NOMO-1 treated with DMSO at 0.1 percent for 48 hours (cell line): ENCODE measurements at regions not wholly inside any gene's neighbourhood (a gene's known extent, or its start where the extent isn't known, plus 50 kb on each side); places are given as distances from the start of the nearest gene placed in this dataset.

Source experiments
- DNase-seq: peaks from one replicate; lab custom pipeline; 2025; ENCODE audit not compliant: unreplicated experiment; lab: John Stamatoyannopoulos, UW

DNA sequence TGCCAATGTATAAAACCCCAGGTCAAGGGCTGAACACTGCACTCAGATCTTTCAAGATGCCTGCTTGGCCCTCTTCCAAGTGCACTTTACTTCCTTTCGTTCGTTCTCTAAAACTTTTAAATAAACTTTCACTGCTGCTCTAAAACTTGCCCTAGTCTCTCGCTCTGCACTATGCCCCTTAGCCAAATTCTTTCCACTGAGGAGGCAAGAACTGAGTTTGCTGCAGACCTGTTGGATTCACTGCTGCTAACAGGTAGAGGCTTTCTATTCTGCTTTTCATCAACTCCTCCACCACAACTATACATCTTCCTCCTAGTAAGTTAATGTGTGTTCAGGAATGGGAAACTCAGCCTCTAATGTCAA lies 467.9 kb downstream of the MBD2 start:
- DNase-seq, result no peak

DNA sequence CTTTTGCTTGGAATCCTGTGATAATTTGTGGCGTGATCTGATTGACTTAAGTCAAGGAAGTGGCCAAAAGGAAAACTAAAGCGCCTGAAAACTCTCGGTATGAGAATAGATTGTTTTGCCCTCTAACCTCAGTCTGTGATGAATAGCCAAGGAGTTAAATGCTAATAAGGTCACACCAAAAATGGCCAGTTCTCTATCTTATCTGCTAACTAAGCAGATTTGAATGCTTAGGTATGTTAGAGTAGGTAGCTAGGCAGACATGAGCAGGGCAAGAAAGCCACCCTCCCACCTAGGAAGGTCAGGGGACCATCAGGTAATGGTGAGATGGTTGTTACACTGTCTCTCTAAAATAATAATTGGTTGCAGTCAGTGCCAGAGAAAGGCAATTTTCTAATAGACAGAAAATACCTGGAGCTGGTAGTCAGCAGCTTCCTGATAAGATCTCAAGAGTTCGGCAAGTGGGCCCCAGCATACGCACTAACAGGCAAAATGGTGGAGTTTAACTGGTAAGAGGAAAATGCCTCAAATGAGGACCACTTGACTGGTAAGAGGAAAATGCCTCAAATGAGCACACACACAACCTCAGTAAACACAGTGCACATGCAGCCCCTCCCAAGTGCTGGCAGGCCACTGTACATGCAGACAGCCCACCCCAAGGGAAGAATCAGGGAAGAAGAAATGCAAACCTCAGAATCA lies 468.4 kb downstream of the MBD2 start:
- no peak for DNase-seq

DNA sequence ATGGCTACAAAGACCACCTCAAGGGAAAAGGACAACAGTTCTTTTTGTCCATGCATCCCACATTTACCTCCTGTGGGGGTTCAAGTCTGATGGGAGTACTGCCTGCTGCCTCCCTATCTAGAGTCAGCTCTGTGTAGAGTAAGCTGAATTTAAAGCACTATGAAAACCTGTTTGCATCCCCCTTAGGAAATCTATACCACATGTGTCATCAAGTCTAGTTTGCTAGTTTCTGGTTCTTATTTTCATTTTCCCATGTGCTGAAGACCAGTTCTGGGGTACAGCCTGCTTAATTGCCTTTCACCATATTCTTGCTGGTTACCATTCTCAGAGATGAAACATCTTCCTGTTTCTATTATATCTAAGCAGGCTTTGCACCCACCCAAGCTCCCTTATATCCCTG lies 470.3 kb downstream of the MBD2 start:
- no peak for DNase-seq

DNA sequence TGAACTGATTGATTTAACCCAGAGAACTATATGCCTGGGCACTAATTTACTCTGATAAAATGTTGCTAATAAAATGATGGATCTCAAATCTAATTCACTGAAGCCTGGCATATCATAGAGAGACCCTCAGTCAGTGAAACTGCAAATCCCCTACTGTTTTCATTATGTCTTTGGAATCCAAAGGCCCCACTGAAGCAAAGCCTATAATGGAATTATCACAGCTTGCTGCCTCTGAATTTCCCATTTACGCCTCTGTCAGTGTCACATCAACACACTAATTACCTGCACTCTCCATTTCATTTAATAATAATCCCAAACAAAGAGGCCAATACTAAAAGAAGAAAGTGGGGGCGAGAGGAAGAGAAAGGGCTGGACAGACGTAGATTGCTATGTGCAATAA lies 470.9 kb downstream of the MBD2 start:
- no peak for DNase-seq

DNA sequence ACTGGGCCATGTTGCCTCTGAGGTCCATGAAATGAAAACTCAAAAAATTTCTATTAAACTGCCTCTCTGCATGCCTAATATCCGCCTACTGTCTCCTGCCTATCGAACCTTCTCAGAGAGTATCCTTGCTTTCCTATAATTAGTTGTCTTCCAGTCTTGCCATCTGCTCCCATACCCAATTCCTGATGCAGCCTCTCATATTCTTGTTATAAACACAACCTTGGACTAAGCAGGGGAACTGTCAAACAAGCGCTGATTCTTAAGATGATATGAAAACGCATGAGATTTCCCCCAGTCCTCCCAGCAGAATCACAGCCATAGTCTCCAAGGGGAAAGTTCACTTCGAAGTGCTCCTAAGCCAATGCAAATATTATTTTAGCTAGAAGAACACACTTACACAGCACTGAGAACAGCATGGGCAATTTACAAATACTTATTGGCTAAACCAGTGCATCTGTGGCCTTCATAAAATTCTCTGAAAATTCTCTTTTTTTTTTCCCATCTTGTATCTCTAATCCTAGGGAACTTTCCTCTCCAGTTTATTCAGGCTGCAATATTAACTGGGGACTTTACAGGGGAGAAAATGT lies 471.6 kb downstream of the MBD2 start:
- no peak for DNase-seq

DNA sequence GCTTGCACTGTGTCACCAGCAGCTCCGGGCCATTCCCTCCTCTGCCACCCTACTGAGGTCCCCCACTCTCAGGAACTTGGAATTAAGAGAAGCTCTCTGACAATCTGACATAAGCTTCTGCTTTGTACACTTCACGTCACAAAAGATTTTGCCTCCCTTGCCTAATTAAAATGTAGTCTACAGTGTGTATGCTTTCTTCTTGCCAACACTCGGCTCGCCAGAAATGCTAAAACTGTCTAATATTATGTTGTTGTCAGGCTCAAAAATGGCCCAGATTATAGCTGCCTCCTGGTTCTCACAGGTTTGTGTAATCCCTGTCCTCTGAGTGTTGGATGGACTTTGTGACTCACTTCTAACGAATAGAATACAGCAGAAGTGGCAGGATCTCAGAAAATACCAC lies 474.7 kb downstream of the MBD2 start:
- no peak for DNase-seq

DNA sequence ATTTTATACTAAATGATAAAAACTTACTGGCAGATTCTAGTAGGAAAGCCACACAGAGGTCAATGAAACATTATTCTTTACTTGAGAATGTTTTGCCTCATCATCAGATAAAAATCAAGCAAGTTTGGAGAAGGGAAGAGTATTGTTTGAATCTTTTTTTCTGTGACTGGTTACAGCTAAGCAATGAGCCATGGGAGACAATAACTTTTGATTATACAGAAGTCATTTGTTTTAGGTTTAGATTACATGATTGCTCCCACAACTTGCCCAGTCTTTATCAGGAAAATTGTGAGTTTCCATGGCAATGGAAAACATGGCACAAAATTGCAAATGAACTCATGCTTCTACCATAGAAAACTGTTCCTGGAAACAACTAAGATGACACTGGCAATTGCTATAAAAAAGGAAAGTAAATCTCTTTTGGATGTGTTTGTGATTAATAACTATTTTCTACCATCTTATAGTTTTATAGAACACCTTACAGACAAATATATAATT lies 476.8 kb downstream of the MBD2 start:
- no peak for DNase-seq

DNA sequence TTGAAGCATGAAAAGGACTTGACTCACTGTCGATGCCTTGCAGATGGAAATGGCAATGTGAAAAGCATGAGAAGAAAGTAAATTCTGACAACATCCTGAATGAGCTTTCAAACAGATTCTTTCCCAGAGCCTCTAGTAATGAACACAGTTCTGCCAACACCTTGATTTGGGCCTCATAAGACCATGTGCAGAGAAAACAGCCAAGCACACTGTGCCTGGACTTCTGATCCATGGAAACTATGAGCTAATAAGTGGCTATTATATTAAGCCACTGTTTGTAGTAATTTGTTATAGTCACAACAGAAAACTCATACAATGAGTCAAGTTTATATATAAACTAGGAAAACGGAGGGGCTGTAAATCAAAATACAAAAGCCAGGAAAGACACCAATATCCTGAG lies 477.3 kb downstream of the MBD2 start:
- DNase-seq, result no peak

DNA sequence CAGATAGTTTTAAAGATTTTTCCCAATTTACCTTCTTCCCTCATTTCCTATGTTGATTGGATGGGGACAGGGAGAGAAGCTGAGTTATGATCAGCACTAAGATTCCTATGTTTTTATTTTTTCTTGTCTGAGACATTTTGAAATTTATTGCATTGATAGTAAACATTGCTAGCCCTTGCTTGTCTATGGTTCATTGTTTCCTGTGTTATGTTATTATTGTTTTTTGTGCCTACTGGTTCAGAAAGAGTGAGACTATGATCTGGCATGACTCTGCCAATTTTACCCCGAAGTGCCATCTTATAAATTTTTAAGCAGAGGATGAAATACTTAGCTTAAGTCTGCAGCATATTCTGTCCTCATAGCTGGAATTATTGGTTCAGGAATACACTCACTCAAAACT lies 478.5 kb downstream of the MBD2 start:
- no peak for DNase-seq

DNA sequence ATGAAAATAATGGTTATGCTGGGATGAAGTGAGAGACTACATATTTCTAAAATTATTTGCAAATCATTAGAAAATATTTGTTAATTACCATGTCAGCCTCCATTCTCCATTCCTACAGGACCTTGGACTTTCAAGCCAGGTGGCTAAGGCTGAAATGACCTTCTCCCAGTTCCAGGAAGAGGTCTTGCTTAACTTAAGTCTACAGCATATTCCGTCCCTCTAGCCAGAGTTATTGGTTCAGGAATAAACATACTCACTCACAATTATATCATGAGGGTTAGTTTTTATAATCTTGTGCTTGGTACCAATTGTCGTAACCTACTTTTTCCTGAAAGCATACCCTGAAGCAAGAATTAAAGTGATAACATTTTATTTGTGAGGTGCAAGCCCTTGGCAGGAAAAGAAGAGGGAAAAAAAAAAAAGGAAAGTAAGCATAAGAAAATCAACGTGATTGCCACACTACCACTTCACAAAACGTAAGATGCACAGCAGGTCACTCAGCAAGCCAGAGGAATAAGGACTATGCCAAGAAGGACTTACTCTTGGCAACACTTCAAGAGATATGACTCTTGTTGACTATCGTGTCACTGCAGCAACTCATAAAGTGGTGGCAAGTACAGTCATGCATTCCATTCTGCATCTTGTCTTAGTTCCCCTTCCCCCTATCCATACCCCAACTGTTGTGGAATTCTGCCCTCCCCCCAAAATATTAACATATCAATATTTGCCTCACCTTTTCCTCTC lies 479.1 kb downstream of the MBD2 start:
- no peak for DNase-seq

DNA sequence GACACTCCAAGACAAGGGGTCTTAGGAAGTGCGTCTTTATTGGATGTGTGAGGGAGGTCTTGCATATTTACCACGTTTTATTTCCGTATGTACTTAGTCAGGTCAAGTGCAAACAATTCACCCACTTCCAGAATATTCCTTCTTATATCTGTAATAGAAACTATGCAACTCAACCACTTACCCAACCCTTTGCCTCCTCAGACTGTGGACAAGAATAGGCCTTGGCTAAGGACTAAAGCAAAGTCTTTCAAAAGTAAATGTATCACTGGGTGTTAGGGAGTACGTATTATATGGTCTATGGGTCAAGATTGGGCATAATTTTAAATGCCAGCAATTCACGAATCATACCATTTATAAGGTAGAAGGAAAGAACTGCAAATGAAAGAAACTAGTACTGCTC lies 484.8 kb downstream of the MBD2 start:
- DNase-seq, result no peak

DNA sequence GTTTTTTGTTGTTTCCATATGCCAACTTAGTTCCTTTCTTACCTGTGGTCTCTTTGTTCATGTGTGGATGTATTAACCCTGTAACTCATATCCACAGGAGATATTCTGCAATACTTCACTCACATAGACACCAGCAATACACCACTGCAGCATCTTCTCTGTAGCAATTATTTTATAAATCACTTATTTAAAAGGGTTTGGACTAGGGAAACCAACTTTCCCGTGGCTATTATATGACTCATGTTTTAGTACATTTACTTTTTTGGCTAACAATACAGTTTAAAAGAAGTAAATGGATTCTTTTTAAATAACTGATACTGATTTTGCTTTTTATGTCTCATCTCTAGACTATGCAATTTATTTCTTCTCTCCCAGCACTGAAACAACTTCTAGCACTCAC lies 488.9 kb downstream of the MBD2 start:
- DNase-seq, result no peak

DNA sequence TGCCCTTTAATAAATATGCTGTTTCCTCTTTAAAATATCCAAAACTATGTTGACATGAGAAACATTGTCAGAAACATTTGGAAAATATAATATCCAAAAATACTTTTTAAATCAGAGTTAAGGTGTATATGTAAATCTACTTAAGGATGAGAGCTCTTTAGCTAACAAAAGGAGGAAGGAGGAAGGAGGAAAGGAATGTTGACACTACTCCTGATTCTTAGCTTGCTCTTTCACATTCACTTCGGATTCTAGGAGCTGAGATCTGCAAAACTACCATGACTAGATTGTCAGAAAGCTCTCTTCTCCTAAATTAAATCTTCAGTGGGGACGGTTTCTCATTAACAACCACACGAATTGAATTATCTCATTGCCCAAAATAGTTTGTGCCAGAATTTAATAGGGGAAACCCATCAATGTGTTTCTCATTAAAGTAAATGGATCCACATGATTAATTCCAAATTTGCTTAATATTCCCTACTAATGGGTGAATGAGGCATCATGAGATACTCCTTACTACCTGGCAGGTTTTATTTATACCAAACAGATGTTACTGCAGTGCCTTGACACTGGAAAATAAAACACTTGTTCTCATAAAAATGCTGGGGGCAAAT lies 509.1 kb downstream of the MBD2 start:
- DNase-seq, result no peak

DNA sequence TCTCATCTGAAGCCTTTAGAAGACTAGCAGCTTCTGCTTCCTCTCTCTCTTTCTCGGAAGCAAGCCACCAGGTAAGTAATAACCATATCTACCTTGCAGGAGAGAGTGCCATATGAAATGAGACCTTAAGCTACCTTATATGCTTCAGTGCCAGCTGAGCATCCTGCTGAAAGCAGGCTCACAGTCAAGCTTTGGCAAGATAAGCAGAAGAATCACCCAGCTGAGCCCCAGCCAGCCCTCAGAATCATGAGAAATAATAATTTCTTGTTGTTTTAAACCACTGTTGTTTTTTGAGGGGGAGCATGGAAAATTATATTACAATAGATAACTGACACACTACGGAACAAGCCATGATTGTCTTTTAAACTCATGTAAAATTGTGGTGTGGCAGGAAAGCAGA lies 514.4 kb downstream of the MBD2 start:
- DNase-seq, result no peak

DNA sequence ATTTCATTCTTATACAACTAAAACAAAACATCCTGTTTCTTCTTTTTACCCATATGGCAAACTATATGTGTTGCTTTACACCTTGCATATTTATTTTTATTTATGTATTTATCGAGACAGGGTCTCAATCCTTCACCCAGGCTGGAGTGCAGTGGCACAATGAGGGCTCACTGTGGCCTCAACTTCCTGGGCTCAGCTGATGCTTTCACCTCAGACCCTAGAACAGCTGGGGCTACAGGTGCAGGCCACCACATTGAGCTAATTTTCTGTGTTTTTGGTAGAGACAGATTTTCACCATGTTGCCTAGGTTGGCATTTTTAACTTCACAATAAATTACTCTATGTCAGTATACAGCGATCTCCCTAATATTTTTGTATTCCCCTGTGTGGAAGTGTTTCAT lies 522.0 kb downstream of the MBD2 start:
- no peak for DNase-seq

DNA sequence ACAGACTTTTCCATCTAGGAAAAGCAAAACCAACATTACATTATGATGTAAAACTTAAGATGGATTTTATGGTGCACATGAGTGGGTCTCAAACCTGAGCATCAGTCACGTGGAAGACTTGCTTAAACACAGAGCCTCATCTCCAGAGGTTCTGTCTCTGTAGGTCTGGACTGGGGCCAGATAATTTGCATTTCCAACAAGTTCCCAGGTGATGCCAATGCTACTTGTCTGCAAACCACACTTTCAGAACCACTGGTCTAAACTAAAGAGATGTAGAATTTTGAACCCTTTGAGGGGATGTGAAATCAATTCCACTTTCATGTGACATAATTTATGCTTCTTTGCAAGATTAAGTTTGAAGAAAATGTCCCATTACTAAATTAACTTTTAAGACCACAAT lies 522.8 kb downstream of the MBD2 start:
- DNase-seq, result no peak

DNA sequence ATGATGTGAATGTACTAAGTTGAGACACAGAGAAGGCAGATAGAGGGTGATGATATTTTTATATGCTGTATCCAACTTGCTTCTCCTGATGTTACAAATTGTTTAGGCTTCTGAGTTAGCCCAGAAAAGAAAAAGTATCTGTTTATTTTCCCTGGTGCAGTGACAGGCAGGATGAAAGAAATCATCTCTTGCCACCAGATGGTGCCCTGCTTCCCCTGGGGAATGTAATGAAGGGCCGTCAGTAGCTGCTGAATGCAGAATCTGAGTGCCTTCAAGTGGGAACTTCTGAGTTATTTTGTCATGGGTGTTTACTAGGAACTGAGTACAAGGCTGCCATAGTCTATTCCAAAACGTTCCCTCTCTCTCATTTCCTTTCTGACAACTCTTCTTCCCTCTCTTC lies 525.6 kb downstream of the MBD2 start:
- no peak for DNase-seq

DNA sequence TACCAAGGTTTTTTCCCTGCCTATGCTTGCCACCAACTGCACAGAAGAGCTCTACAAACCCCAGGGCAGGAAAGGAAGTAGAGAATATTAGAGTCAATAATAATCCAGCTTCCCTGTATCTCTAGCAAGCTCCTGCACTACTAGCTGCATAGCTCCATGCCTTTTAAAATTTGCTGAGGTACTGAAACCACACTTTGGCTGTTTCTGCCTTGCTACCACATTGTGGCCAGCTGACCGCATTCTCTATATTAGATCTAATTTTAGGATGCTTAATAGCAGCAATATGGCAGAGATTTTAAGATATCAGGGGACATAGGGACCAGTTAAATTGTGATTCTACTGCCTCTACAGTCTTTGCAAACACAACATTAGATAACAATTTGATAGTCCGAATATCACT lies 534.6 kb downstream of the MBD2 start:
- DNase-seq, result no peak

DNA sequence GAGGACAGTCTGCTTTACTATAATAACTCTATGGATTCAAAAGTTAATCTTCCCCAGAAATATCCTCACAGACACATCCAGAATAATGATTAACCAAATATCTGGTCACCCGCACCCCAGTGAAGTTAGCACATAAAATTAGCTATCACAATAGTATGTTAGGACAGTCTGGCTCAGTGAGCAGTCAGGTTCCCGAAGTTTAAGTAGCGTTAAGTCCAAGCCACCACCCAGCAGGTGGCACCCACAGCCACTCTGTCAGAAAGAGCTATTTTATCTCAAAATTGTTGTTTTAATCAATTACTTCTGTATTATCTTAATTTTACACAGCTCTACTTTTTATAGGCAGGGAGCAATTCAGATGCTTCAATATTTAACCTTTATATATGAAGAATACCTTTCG lies 537.5 kb downstream of the MBD2 start:
- no peak for DNase-seq

DNA sequence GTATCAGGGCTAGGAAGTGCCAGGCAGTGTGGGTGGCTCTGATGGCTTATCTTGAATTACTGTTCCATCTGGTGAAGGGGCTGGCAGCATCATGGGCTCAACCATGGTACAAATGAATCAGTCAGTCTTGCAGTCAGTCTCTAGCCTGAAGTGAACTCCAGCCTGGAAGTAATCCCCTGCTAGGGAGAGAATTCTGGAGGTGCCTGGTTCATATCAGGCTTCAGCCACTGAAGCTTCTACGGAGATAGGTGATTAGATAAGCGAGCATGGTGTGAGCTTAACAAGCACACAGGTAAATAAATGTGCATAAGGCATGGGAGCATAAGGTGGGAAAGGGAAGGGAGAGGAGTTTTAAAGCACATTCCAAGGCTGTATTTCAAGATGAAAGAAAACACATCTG lies 541.7 kb downstream of the MBD2 start:
- no peak for DNase-seq

DNA sequence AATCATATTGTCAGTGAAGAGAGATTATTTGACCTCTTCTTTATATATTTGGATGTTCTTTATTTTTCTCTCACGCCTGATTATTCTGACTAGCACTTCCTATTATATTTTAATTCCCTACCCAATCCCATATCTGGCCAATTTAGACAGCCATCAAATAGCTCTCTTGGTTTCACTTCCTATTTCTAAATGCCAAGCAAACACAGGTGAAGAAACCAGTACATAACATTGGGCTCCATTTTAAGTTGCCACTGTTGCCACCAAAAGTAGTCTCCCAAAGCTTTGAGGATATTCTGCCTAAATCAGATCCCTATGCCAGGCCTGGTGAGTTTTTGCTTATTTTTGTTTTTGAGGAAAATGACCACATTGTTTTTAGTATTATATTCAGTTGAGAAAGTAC lies 547.0 kb downstream of the MBD2 start:
- DNase-seq, result no peak

DNA sequence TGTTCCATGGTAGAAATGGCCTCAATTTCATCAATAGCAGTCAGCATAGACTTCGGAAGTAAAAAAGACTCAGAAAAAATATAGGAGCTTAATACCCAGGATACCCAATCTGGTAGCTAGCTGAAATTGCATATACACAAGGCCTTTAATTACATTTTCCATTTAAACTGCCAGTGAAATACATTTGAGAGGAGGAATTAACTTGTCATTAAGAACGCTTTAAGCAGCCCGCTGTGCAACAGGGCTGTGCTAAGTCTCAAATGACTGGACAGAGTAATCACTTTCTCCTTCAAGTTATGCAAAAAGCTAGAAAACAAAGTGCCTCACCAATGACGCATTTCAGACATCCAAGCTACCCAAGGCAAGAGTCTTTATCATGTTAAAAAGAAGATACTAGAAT lies 558.8 kb downstream of the MBD2 start:
- no peak for DNase-seq
